Skeletal muscle tissue (tissue), 3 donors: ENCODE measurements at regions not wholly inside any gene's neighbourhood (a gene's known extent, or its start where the extent isn't known, plus 50 kb on each side); places are given as distances from the start of the nearest gene placed in this dataset.

Source experiments
- H3K27ac ChIP-seq: one replicate; pipeline ENCODE4 v1.7.0; 2013; ENCODE audit warnings: mild to moderate bottlenecking, low read depth, low read length, inconsistent platforms
- H3K27me3 ChIP-seq, 3 donors: one replicate each; pipeline ENCODE4 v1.7.0; 2013; ENCODE audit warnings: low read length in 3 of 3; ENCODE audit not compliant: control insufficient read depth in 3 of 3, insufficient read depth in 3 of 3
- H3K36me3 ChIP-seq, 3 donors: one replicate each; pipeline ENCODE4 v1.7.0; 2013; ENCODE audit warnings: low read length in 3 of 3; ENCODE audit not compliant: control insufficient read depth in 3 of 3, insufficient read depth in 3 of 3
- H3K4me1 ChIP-seq, 3 donors: one replicate each; pipeline ENCODE4 v1.7.0; 2013; ENCODE audit warnings: low read length in 3 of 3, mild to moderate bottlenecking in 3 of 3; ENCODE audit not compliant: control insufficient read depth in 3 of 3, insufficient read depth in 3 of 3
- H3K4me3 ChIP-seq, 3 donors: one replicate each; pipeline ENCODE4 v1.7.0; 2013; ENCODE audit warnings: low read length in 3 of 3
- H3K9ac ChIP-seq, 3 donors: one replicate each; pipeline ENCODE4 v1.7.0; 2013; ENCODE audit warnings: low read length in 3 of 3, mild to moderate bottlenecking in 3 of 3, moderate library complexity in 2 of 3, low read depth in 1 of 3
- H3K9me3 ChIP-seq, 3 donors: one replicate each; pipeline ENCODE4 v1.7.0; 2013; ENCODE audit warnings: low read length in 3 of 3; ENCODE audit not compliant: control insufficient read depth in 3 of 3
- donor health status: Osteomylitis.

GRCh38 chr21:23541571-23541970 lies 2065.7 kb downstream of the MRPL39 start:
- Histone ChIP-seq H3K27ac (no peak overlapping the region), H3K9ac (no peak overlapping the region), H3K36me3 (no peaks in the 10 kb centered on the region), H3K4me3 (no peak overlapping the region), H3K27me3 (no peaks in the 10 kb centered on the region), H3K9me3 (no peaks in the 10 kb centered on the region), H3K4me1 (no peaks in the 10 kb centered on the region)

GRCh38 chr21:23534850-23535249 lies 2072.4 kb downstream of the MRPL39 start:
- Histone ChIP-seq H3K36me3 (no peaks in the 10 kb centered on the region), H3K9ac (no peak overlapping the region), H3K27me3 (no peaks in the 10 kb centered on the region), H3K27ac (no peak overlapping the region), H3K4me3 (no peak overlapping the region), H3K4me1 (no peaks in the 10 kb centered on the region), H3K9me3 (no peaks in the 10 kb centered on the region)

- Histone ChIP-seq H3K27me3 (no peaks in the 10 kb centered on the region), H3K4me3 (no peak overlapping the region), H3K36me3 (no peaks in the 10 kb centered on the region), H3K9ac (no peak overlapping the region), H3K4me1 (no peaks in the 10 kb centered on the region), H3K9me3 (no peaks in the 10 kb centered on the region), H3K27ac (no peak overlapping the region)
Observed at GRCh38 chr21:23531444-23531843, 2075.8 kb downstream of the MRPL39 start.

- Histone ChIP-seq H3K27me3 (no peaks in the 10 kb centered on the region), H3K36me3 (no peaks in the 10 kb centered on the region), H3K9me3 (no peaks in the 10 kb centered on the region), H3K4me1 (no peaks in the 10 kb centered on the region), H3K9ac (no peak overlapping the region), H3K4me3 (no peak overlapping the region), H3K27ac (no peak overlapping the region)
Observed at GRCh38 chr21:23524685-23525084, 2082.6 kb downstream of the MRPL39 start.

GRCh38 chr21:23522751-23523150 lies 2084.5 kb downstream of the MRPL39 start:
- no peaks in the 10 kb centered on the region for H3K9me3 ChIP-seq
- H3K9ac ChIP-seq = no peak overlapping the region
- H3K27me3 ChIP-seq = no peaks in the 10 kb centered on the region
- no peak overlapping the region for H3K27ac ChIP-seq
- no peak overlapping the region for H3K4me3 ChIP-seq
- no peaks in the 10 kb centered on the region for H3K4me1 ChIP-seq
- H3K36me3 ChIP-seq = no peaks in the 10 kb centered on the region

GRCh38 chr21:23507501-23507900 lies 2099.8 kb downstream of the MRPL39 start:
- Histone ChIP-seq H3K9me3 (no peaks in the 10 kb centered on the region), H3K4me3 (no peak overlapping the region), H3K36me3 (no peaks in the 10 kb centered on the region), H3K27ac (no peak overlapping the region), H3K9ac (no peak overlapping the region), H3K27me3 (no peaks in the 10 kb centered on the region), H3K4me1 (no peaks in the 10 kb centered on the region)

- H3K4me3 ChIP-seq = no peak overlapping the region
- no peaks in the 10 kb centered on the region for H3K4me1 ChIP-seq
- no peak overlapping the region for H3K9ac ChIP-seq
- no peak overlapping the region for H3K27ac ChIP-seq
- H3K9me3 ChIP-seq = no peaks in the 10 kb centered on the region
- H3K27me3 ChIP-seq = no peaks in the 10 kb centered on the region
- H3K36me3 ChIP-seq = no peaks in the 10 kb centered on the region
Observed at GRCh38 chr21:23496729-23497128, 2110.6 kb downstream of the MRPL39 start.

GRCh38 chr21:23488245-23488644 lies 2119.0 kb downstream of the MRPL39 start:
- Histone ChIP-seq H3K9ac (no peak overlapping the region), H3K27me3 (no peaks in the 10 kb centered on the region), H3K4me1 (no peaks in the 10 kb centered on the region), H3K27ac (no peak overlapping the region), H3K4me3 (no peak overlapping the region), H3K9me3 (no peaks in the 10 kb centered on the region), H3K36me3 (no peaks in the 10 kb centered on the region)

GRCh38 chr21:23480591-23481270 lies 2126.6 kb downstream of the MRPL39 start:
- Histone ChIP-seq H3K36me3 (no peaks in the 10 kb centered on the region), H3K9me3 (no peaks in the 10 kb centered on the region), H3K27ac (no peak overlapping the region), H3K4me1 (no peaks in the 10 kb centered on the region), H3K4me3 (no peak overlapping the region), H3K27me3 (no peaks in the 10 kb centered on the region), H3K9ac (no peak overlapping the region)

- no peaks in the 10 kb centered on the region for H3K4me1 ChIP-seq
- H3K27me3 ChIP-seq = no peaks in the 10 kb centered on the region
- no peaks in the 10 kb centered on the region for H3K36me3 ChIP-seq
- no peak overlapping the region for H3K27ac ChIP-seq
- no peak overlapping the region for H3K9ac ChIP-seq
- no peak overlapping the region for H3K4me3 ChIP-seq
- no peaks in the 10 kb centered on the region for H3K9me3 ChIP-seq
Observed at GRCh38 chr21:23478381-23478780, 2128.9 kb downstream of the MRPL39 start.
